Skeletal muscle cell (primary cell): ENCODE measurements at regions not wholly inside any gene's neighbourhood (a gene's known extent, or its start where the extent isn't known, plus 50 kb on each side); places are given as distances from the start of the nearest gene placed in this dataset.
A peak's percentile ranks its signal among the peaks of the same experiment; 100 is the strongest.
"Not testable (repeated sequence)": the region's sequence is repeated elsewhere in the genome, so short reads cannot be mapped to it uniquely, and the experiment has no call there.

Experiments used
- DNase-seq: peaks from one replicate; pipeline ENCODE4 v3.0.0-alpha.2; 2010; ENCODE audit warnings: low read depth
- H3K4me3 ChIP-seq: 2 replicates; pipeline ENCODE4 v1.5.1; 2011; ENCODE audit warnings: low read depth, mild to moderate bottlenecking, control low read depth, low read length, moderate library complexity

- not testable (repeated sequence) for DNase-seq, H3K4me3 ChIP-seq
These were observed 66.0 kb upstream of the ELN start for GRCh38 chr7:73961991-73962390.

GRCh38 chr7:73963252-73963822 lies 64.6 kb upstream of the ELN start:
- no peak overlapping the region for H3K4me3 ChIP-seq
- no peak for DNase-seq

- no peak overlapping the region for H3K4me3 ChIP-seq
- DNase-seq = no peak
These were observed 63.2 kb upstream of the ELN start for GRCh38 chr7:73964786-73965185.

GRCh38 chr7:73966062-73966940 lies 61.7 kb upstream of the ELN start:
- no peak for DNase-seq
- no peak overlapping the region for H3K4me3 ChIP-seq

- no peak overlapping the region for H3K4me3 ChIP-seq
- no peak for DNase-seq
These were observed 60.8 kb upstream of the ELN start for GRCh38 chr7:73966941-73967831.

- no peak overlapping the region for H3K4me3 ChIP-seq
- no peak for DNase-seq
These were observed 60.1 kb upstream of the ELN start for GRCh38 chr7:73967832-73968290.

GRCh38 chr7:73968487-73968886 lies 59.5 kb upstream of the ELN start:
- DNase-seq = no peak
- H3K4me3 ChIP-seq = no peak overlapping the region

GRCh38 chr7:73969991-73970390 lies 58.0 kb upstream of the ELN start:
- DNase-seq = no peak
- no peak overlapping the region for H3K4me3 ChIP-seq

- DNase-seq = no peak
- no peak overlapping the region for H3K4me3 ChIP-seq
These were observed 57.2 kb upstream of the ELN start for GRCh38 chr7:73970801-73971229.

GRCh38 chr7:73971322-73971703 lies 56.7 kb upstream of the ELN start:
- no peak overlapping the region for H3K4me3 ChIP-seq
- no peak for DNase-seq

GRCh38 chr7:73971704-73972341 lies 56.1 kb upstream of the ELN start:
- H3K4me3 ChIP-seq = no peak overlapping the region
- no peak for DNase-seq

- H3K4me3 ChIP-seq = no peak overlapping the region
- DNase-seq = no peak
These were observed 55.4 kb upstream of the ELN start for GRCh38 chr7:73972614-73973013.

GRCh38 chr7:73973091-73973490 lies 54.9 kb upstream of the ELN start:
- DNase-seq = no peak

GRCh38 chr7:73974101-73974947 lies 53.6 kb upstream of the ELN start:
- no peak for DNase-seq
- no peak overlapping the region for H3K4me3 ChIP-seq

More at GRCh38 chr7:73973091-73973490, 54.9 kb upstream of the ELN start:
- no peak overlapping the region for H3K4me3 ChIP-seq

GRCh38 chr7:73974948-73975926 lies 52.7 kb upstream of the ELN start:
- no peak for DNase-seq
- H3K4me3 ChIP-seq = no peak overlapping the region

- DNase-seq = peak; percentile 84
- no peak overlapping the region for H3K4me3 ChIP-seq
These were observed 51.0 kb upstream of the ELN start for GRCh38 chr7:73976761-73977618.
